Central memory CD8-positive, alpha-beta T cell (primary cell): ENCODE measurements at regions not wholly inside any gene's neighbourhood (a gene's known extent, or its start where the extent isn't known, plus 50 kb on each side); places are given as distances from the start of the nearest gene placed in this dataset.

Experiments used
- ATAC-seq: fragments of 150-1000 bp; cut with Tn5 transposase; replicated peaks from 2 replicates; pipeline ENCODE4 v1.10.0; 2022; ENCODE audit warnings: mild to moderate bottlenecking, moderate FRiP score, moderate number of reproducible peaks; ENCODE audit not compliant: poor library complexity, severe bottlenecking; ENCODE audit errors: extremely low read depth
- DNase-seq, 2 donors: peaks; one replicate each; pipeline ENCODE4 v3.0.0; 2021; ENCODE audit warnings: low spot score in 2 of 2
- H3K27ac Mint-ChIP-seq: one replicate; pipeline ENCODE4 v1.8.0; 2022; ENCODE audit warnings: low read depth, mild to moderate bottlenecking, moderate library complexity, mixed read lengths
- H3K27me3 Mint-ChIP-seq: one replicate; pipeline ENCODE4 v1.8.0; 2022; ENCODE audit warnings: mixed read lengths
- H3K36me3 Mint-ChIP-seq: one replicate; pipeline ENCODE4 v1.8.0; 2022; ENCODE audit warnings: mild to moderate bottlenecking, moderate library complexity, mixed read lengths; ENCODE audit not compliant: insufficient read depth
- H3K4me1 Mint-ChIP-seq: one replicate; pipeline ENCODE4 v1.8.0; 2022; ENCODE audit warnings: mixed read lengths
- H3K4me3 Mint-ChIP-seq: one replicate; pipeline ENCODE4 v1.8.0; 2022; ENCODE audit warnings: mild to moderate bottlenecking, moderate library complexity, mixed read lengths
- H3K9me3 Mint-ChIP-seq: one replicate; pipeline ENCODE4 v1.8.0; 2022; ENCODE audit warnings: mixed read lengths

GRCh38 chr1:208807446-208808127 lies 563.4 kb upstream of the PLXNA2 start:
- Mint-ChIP-seq H3K9me3 (no peaks in the 10 kb centered on the region), H3K36me3 (no peaks in the 10 kb centered on the region), H3K4me3 (no peak overlapping the region), H3K27me3 (peaks cover 15% of the 10 kb centered on the region), H3K4me1 (no peaks in the 10 kb centered on the region), H3K27ac (no peak overlapping the region)
- DNase-seq = no peak
- ATAC-seq = no peak

- H3K4me1 Mint-ChIP-seq = no peaks in the 10 kb centered on the region
- H3K4me3 Mint-ChIP-seq = no peak overlapping the region
- H3K27ac Mint-ChIP-seq = no peak overlapping the region
- H3K27me3 Mint-ChIP-seq = peaks cover 15% of the 10 kb centered on the region
- ATAC-seq = no peak
- no peaks in the 10 kb centered on the region for H3K36me3 Mint-ChIP-seq
- DNase-seq = no peak
- H3K9me3 Mint-ChIP-seq = no peaks in the 10 kb centered on the region
Measured at GRCh38 chr1:208808301-208808700, 564.1 kb upstream of the PLXNA2 start.

GRCh38 chr1:208809876-208810275 lies 565.7 kb upstream of the PLXNA2 start:
- ATAC-seq = no peak
- no peaks in the 10 kb centered on the region for H3K9me3 Mint-ChIP-seq

DNA sequence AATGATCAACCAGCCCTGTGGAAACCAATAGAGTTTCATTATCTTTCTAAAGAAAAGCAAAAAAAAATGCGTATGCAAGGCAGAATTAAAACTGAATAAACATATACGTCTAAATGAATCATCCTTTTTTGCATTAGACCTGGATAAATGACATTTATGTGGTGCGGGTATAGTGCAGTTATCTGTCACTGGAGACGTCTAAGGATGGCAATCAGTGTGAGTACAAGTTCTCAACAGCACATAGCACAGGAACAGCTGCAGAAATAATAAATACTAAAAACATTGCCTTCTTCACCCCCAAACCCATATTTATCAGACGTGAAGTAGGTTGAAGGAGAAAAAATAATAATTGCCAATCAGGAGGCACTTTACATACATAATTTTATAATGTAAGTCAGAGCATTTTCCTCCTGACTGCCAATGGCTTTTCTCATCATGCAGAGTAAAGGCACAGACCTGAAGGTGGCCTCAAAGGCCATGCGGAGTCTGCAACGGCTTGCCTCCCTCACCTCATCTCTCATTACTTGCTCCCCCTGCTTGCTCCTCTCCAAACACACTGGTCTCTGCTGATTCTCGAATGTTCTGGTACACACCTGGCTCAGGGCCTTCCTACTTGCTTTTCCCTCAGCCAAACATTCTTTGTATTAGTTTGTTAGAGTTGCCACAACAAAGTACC lies 574.7 kb upstream of the PLXNA2 start:
- ATAC-seq (no peak), DNase-seq (no peak)
- Mint-ChIP-seq H3K27me3 (peaks cover 12% of the 10 kb centered on the region), H3K27ac (no peak overlapping the region), H3K4me1 (no peaks in the 10 kb centered on the region), H3K9me3 (peaks cover 5% of the 10 kb centered on the region), H3K4me3 (no peak overlapping the region), H3K36me3 (no peaks in the 10 kb centered on the region)

More at GRCh38 chr1:208809876-208810275, 565.7 kb upstream of the PLXNA2 start:
- DNase-seq = no peak
- Mint-ChIP-seq H3K36me3 (no peaks in the 10 kb centered on the region), H3K27ac (no peak overlapping the region), H3K4me3 (no peak overlapping the region), H3K4me1 (no peaks in the 10 kb centered on the region), H3K27me3 (peaks cover 15% of the 10 kb centered on the region)

- peaks cover 12% of the 10 kb centered on the region for H3K27me3 Mint-ChIP-seq
- H3K4me3 Mint-ChIP-seq = no peak overlapping the region
- DNase-seq (no peak), ATAC-seq (no peak)
- no peak overlapping the region for H3K27ac Mint-ChIP-seq
- H3K9me3 Mint-ChIP-seq = peaks cover 5% of the 10 kb centered on the region
- no peaks in the 10 kb centered on the region for H3K4me1 Mint-ChIP-seq
- no peaks in the 10 kb centered on the region for H3K36me3 Mint-ChIP-seq
Measured at GRCh38 chr1:208820580-208821212, 576.5 kb upstream of the PLXNA2 start.

GRCh38 chr1:208821939-208822338 lies 577.8 kb upstream of the PLXNA2 start:
- ATAC-seq (no peak), DNase-seq (no peak)
- H3K9me3 Mint-ChIP-seq = peaks cover 5% of the 10 kb centered on the region
- no peaks in the 10 kb centered on the region for H3K4me1 Mint-ChIP-seq
- H3K27ac Mint-ChIP-seq = no peak overlapping the region
- no peak overlapping the region for H3K4me3 Mint-ChIP-seq
- H3K36me3 Mint-ChIP-seq = no peaks in the 10 kb centered on the region
- peaks cover 12% of the 10 kb centered on the region for H3K27me3 Mint-ChIP-seq

DNA sequence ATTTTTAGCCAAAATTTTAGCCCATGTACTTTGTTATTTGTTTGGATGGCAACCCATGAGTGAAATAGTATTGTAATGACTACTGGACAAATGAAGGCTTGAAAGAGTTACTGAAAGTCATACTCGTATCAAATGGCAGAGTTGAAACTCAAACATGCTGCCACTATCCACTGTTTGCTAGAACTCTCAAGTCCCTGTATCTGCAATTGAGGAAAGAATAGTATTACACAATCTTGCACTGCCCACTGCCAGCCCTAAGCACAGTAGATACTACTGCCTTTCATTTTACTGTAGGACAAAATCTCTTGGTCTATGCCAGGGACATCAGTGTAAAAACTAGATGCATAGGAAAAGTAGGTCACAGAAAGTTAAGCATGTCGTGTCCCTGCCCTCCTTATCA lies 581.1 kb upstream of the PLXNA2 start:
- DNase-seq (no peak), ATAC-seq (no peak)
- H3K4me1 Mint-ChIP-seq = no peaks in the 10 kb centered on the region
- H3K27ac Mint-ChIP-seq = no peak overlapping the region
- peaks cover 8% of the 10 kb centered on the region for H3K27me3 Mint-ChIP-seq
- H3K4me3 Mint-ChIP-seq = no peak overlapping the region
- no peaks in the 10 kb centered on the region for H3K36me3 Mint-ChIP-seq
- peaks cover 3% of the 10 kb centered on the region for H3K9me3 Mint-ChIP-seq

DNA sequence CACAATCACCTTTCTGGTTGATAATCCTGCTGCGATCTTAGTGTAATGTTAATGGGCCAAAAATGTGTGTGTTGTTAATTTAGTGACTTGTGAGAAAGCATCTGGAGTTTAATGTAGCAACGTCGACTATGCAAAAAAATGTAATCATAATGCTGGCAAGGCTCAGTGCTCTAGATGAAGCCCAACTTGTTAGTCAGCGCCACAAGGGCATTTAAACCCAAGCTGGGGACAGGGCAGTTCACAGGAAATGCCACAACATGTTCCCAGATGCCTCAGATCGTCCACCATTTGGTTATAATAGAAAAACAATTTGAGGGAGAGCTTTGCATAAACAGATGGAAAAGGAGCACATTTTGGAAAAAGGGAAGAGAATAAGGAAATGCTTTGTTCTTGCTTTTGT lies 585.4 kb upstream of the PLXNA2 start:
- Mint-ChIP-seq H3K4me1 (no peaks in the 10 kb centered on the region), H3K4me3 (no peak overlapping the region), H3K27me3 (peaks cover 8% of the 10 kb centered on the region), H3K36me3 (no peaks in the 10 kb centered on the region), H3K9me3 (peaks cover 3% of the 10 kb centered on the region), H3K27ac (no peak overlapping the region)
- ATAC-seq (no peak), DNase-seq (no peak)

GRCh38 chr1:208834381-208835096 lies 590.4 kb upstream of the PLXNA2 start:
- ATAC-seq = no peak
- H3K4me3 Mint-ChIP-seq = no peak overlapping the region
- no peak for DNase-seq

DNA sequence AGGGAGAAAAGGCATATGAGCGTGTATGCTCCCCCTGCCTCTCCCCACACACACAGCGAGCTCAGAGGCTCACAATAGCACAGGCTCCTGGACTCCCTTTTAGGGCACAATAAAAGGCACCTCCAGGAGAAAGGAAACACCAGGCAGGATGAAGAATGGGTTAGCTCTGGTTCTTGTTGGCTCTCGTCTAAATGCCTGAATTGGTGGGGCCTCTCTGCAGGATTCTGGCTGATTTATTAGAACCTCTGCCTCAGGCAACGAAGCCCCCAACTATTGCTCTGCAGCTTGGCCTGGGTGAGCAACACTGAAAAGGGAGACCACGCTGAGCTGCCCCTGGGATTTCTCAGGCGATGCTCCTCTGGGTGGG lies 590.9 kb upstream of the PLXNA2 start:
- H3K27ac Mint-ChIP-seq = no peak overlapping the region
- H3K27me3 Mint-ChIP-seq = no peaks in the 10 kb centered on the region
- H3K36me3 Mint-ChIP-seq = no peaks in the 10 kb centered on the region
- no peak overlapping the region for H3K4me3 Mint-ChIP-seq
- DNase-seq (no peak), ATAC-seq (no peak)
- no peaks in the 10 kb centered on the region for H3K9me3 Mint-ChIP-seq
- no peaks in the 10 kb centered on the region for H3K4me1 Mint-ChIP-seq

More at GRCh38 chr1:208834381-208835096, 590.4 kb upstream of the PLXNA2 start:
- Mint-ChIP-seq H3K9me3 (peaks cover 2% of the 10 kb centered on the region), H3K4me1 (no peaks in the 10 kb centered on the region), H3K27me3 (peaks cover 5% of the 10 kb centered on the region), H3K36me3 (no peaks in the 10 kb centered on the region), H3K27ac (no peak overlapping the region)

DNA sequence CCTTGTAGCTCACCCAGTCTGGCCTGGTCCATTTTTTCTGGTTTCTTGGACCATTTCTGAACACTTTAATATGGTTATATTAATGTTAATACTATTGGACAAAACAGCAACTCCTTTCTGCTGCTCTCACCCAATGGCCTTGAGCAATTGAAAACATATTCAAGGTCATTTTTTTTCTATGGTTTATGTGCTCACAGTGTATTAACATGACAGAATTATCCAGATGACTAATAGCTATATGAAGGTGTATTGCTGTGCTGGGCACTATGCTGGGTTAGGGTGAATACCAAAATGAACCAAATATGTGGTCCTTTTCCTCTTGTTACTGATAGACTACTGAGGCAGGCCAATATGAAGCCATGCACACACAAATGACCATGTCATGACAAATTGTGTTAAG lies 591.6 kb upstream of the PLXNA2 start:
- no peak for DNase-seq
- no peak for ATAC-seq
- Mint-ChIP-seq H3K36me3 (no peaks in the 10 kb centered on the region), H3K4me1 (no peaks in the 10 kb centered on the region), H3K9me3 (no peaks in the 10 kb centered on the region), H3K27ac (no peak overlapping the region), H3K27me3 (no peaks in the 10 kb centered on the region), H3K4me3 (no peak overlapping the region)

- H3K4me1 Mint-ChIP-seq = no peaks in the 10 kb centered on the region
- no peak overlapping the region for H3K27ac Mint-ChIP-seq
- no peaks in the 10 kb centered on the region for H3K9me3 Mint-ChIP-seq
- no peaks in the 10 kb centered on the region for H3K27me3 Mint-ChIP-seq
- ATAC-seq (no peak), DNase-seq (no peak)
- no peak overlapping the region for H3K4me3 Mint-ChIP-seq
- peaks cover 2% of the 10 kb centered on the region for H3K36me3 Mint-ChIP-seq
Measured at GRCh38 chr1:208837242-208837641, 593.1 kb upstream of the PLXNA2 start.
